ENCODE measurements at regions not wholly inside any gene's neighbourhood (a gene's known extent, or its start where the extent isn't known, plus 50 kb on each side); places are given as distances from the start of the nearest gene placed in this dataset.

- H3K27ac ChIP-seq = no peak overlapping the region
- TF ChIP-seq CTCF (conservative IDR thresholded peaks at IDR 0.05) = no peak
Measured at GRCh38 chr10:4691301-4691700, 134.7 kb upstream of the AKR1E2 start.

GRCh38 chr10:4688601-4689000 is 137.4 kb upstream of the AKR1E2 start:
- no peak for TF ChIP-seq CTCF (conservative IDR thresholded peaks at IDR 0.05)
- no peak overlapping the region for H3K27ac ChIP-seq

GRCh38 chr10:4688168-4688567 is 137.8 kb upstream of the AKR1E2 start:
- H3K27ac ChIP-seq = no peak overlapping the region

GRCh38 chr10:4687397-4687796 is 138.6 kb upstream of the AKR1E2 start:
- TF ChIP-seq CTCF (conservative IDR thresholded peaks at IDR 0.05) = no peak
- no peak overlapping the region for H3K27ac ChIP-seq

More at GRCh38 chr10:4688168-4688567, 137.8 kb upstream of the AKR1E2 start:
- TF ChIP-seq CTCF (conservative IDR thresholded peaks at IDR 0.05) = no peak

- no peak for TF ChIP-seq CTCF (conservative IDR thresholded peaks at IDR 0.05)
- H3K27ac ChIP-seq = no peak overlapping the region
Measured at GRCh38 chr10:4686644-4686996, 139.4 kb upstream of the AKR1E2 start.

- TF ChIP-seq CTCF (conservative IDR thresholded peaks at IDR 0.05) = no peak
- no peak overlapping the region for H3K27ac ChIP-seq
Measured at GRCh38 chr10:4685904-4686643, 139.9 kb upstream of the AKR1E2 start.

- H3K27ac ChIP-seq = no peak overlapping the region
- no peak for TF ChIP-seq CTCF (conservative IDR thresholded peaks at IDR 0.05)
Measured at GRCh38 chr10:4685491-4685890, 140.5 kb upstream of the AKR1E2 start.

Measured in VCaP (cell line).